Heart left ventricle (tissue), 16 donors: ENCODE measurements at regions not wholly inside any gene's neighbourhood (a gene's known extent, or its start where the extent isn't known, plus 50 kb on each side); places are given as distances from the start of the nearest gene placed in this dataset.

Experiments
- ATAC-seq, 4 donors: fragments of 200-7000 bp; cut with Tn5 transposase; one replicate each; pipeline ENCODE4 v1.9.1; 2020 to 2022; ENCODE audit warnings: moderate library complexity in 4 of 4, mild to moderate bottlenecking in 3 of 4, moderate number of reproducible peaks in 1 of 4
- DNase-seq, 5 donors: peaks; one replicate each; pipeline ENCODE4 v3.0.0-alpha.2; 2020
- H3K27ac ChIP-seq, 12 donors: fragments of 200-600 bp; sonication (generic) in 4 of 12; one replicate each; pipeline versions ENCODE4 v1.5.0 to v1.8.0; 2016 to 2022; ENCODE audit warnings: mild to moderate bottlenecking in 2 of 12
- H3K27me3 ChIP-seq, 9 donors: fragments of 200-600 bp; sonication (generic) in 2 of 9; one replicate each; pipeline versions ENCODE4 v1.5.1 to v1.8.0; 2016 to 2022; ENCODE audit warnings: mild to moderate bottlenecking in 3 of 9
- H3K36me3 ChIP-seq, 9 donors: fragments of 200-600 bp; sonication (generic) in 2 of 9; one replicate each; pipeline versions ENCODE4 v1.5.0 to v1.8.0; 2018 to 2022; ENCODE audit warnings: mild to moderate bottlenecking in 2 of 9
- H3K4me1 ChIP-seq, 12 donors: fragments of 200-600 bp; sonication (generic) in 4 of 12; one replicate each; pipeline versions ENCODE4 v1.5.0 to v1.8.0; 2016 to 2022; ENCODE audit warnings: mild to moderate bottlenecking in 3 of 12
- H3K4me3 ChIP-seq, 12 donors: fragments of 200-600 bp; sonication (generic) in 4 of 12; one replicate each; pipeline versions ENCODE4 v1.5.0 to v1.8.0; 2017 to 2022; ENCODE audit warnings: mild to moderate bottlenecking in 9 of 12, moderate library complexity in 4 of 12
- H3K9me3 ChIP-seq, 12 donors: fragments of 200-600 bp; sonication (generic) in 4 of 12; one replicate each; pipeline versions ENCODE4 v1.5.0 to v1.8.0; 2016 to 2022; ENCODE audit warnings: mild to moderate bottlenecking in 1 of 12
- CTCF ChIP-seq, 12 donors: fragments of 200-600 bp; sonication (generic) in 4 of 12; IDR thresholded peaks; one replicate each; pipeline versions ENCODE4 v1.5.0 to v1.8.0; 2018 to 2022; ENCODE audit warnings: antibody characterized with exemption in 12 of 12, mild to moderate bottlenecking in 5 of 12
- POLR2A ChIP-seq, 2 donors: fragments of 450-650 bp; IDR thresholded peaks; one replicate each; pipeline ENCODE4 v1.6.1; 2017; ENCODE audit warnings: antibody characterized with exemption in 2 of 2, mild to moderate bottlenecking in 2 of 2, moderate library complexity in 2 of 2
- WGBS, 4 donors: extraction: QIAGEN DNeasy Blood & Tissue Kit in 2 of 4; methylation state at CpG; one replicate each; pipeline versions ENCODE4 v1.1.5 to v1.1.7; 2013 to 2018; 5-methylcytosine and 5-hydroxymethylcytosine counted together
- intact Hi-C, 10 donors: fragments of 100-400 bp; cut with DNase I; formaldehyde crosslinking; loops; one replicate each; pipeline versions ENCODE4 v1.11.1 to v1.14.2; 2022
- donor health status: ischemic (EF 13 %, LVEDD 7.1; RV severe dilation, severe dysfunction).
- donor health status: healthy with polysubstance abuse.
- donor health status: DM: no; HTN: yes; CAD: no.
- donor health status: DM: no; HTN: no; CAD: no.
- donor health status: ischemic (EF 25% LVEDD 6.9; RV normal size, moderate dysfunction).
- donor health status: ischemic (EF 25% LVEDD 5.7; RV mildly dilated, moderate dysfunction).
- donor health status: healthy.
- donor health status: DM: yes; HTN: yes; CAD: no.
- donor health status: ischemic (EF 35%, LVEDD 5.7; RV mildly dilated, moderate dysfunction).
- donor health status: nonischemic (EF 11% LVEDD 7.7; RV severe dilation, severe dysfunction).
- donor health status: DM: yes; HTN: yes; CAD: no.
- donor health status: PGD.
- donor health status: ischemic (EF 29% LVEDD 5.4; RV normal size, mild dysfunction).
- donor health status: nonischemic (EF 23%, LVEDD 6.1; RV moderate dilation, normal function).

DNA sequence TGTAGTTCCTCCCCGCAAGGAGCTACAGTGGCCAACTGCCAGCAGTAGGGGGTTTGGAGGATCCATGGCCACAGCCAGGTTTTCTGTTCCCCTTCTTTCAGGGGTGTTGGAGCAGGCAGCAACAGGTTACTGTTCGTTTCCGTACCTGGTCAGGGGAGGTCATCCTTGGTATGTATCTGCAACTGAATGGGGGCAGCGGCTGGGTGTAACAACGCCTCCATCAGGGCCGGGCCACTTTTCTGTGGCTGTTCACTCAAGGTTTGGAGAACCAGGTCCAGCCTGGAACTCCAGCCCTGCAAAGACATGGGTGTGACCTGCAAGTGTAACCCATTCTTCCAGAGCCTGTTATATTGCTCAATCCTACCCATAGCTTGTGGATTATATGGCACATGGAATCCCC is 732.3 kb upstream of the MIR17HG start:
- no peak overlapping the region for H3K27ac ChIP-seq
- H3K36me3 ChIP-seq, result no peaks in the 10 kb centered on the region
- WGBS, 4 donors, result 88 to 93% (median 91%) methylated on average over 3 to 6 of the region's 6 CpGs
- no peaks in the 10 kb centered on the region for H3K9me3 ChIP-seq
- TF ChIP-seq CTCF (IDR thresholded peaks at IDR 0.05) (no peak), POLR2A (IDR thresholded peaks at IDR 0.05) (no peak)
- no peak for DNase-seq
- no peaks in the 10 kb centered on the region for H3K4me1 ChIP-seq
- H3K4me3 ChIP-seq, result no peak overlapping the region
- no peaks in the 10 kb centered on the region for H3K27me3 ChIP-seq
- no peak for ATAC-seq
- intact Hi-C loops, result no loop called here

DNA sequence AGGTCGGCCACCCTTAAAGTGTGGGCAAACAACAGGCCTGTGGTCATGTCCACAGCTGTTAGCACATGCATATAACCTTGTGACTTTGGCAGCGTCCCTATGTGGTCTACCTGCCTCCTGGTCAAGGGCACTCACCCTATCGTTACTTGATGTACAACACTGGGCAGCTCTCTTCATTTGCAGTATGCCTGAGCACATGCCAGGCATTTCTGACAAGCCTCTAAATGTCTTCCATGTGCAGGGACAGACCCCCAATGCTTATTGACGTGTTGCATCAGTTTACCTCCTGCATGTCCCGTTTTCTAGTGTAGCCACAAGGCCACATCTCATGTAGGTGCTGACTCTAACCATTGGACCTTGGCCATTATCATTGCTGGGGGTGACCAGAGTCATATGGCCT is 731.7 kb upstream of the MIR17HG start:
- Histone ChIP-seq H3K36me3 (no peaks in the 10 kb centered on the region), H3K4me1 (no peaks in the 10 kb centered on the region), H3K27me3 (no peaks in the 10 kb centered on the region), H3K4me3 (no peak overlapping the region), H3K27ac (no peak overlapping the region), H3K9me3 (no peaks in the 10 kb centered on the region)
- TF ChIP-seq POLR2A (IDR thresholded peaks at IDR 0.05) (no peak), CTCF (IDR thresholded peaks at IDR 0.05) (no peak)
- DNase-seq, result no peak
- intact Hi-C loops, result no loop called here
- 72 to 78% (median 75%) methylated on average over 5 of the region's 5 CpGs for whole genome bisulfite sequencing, 4 donors
- no peak for ATAC-seq

DNA sequence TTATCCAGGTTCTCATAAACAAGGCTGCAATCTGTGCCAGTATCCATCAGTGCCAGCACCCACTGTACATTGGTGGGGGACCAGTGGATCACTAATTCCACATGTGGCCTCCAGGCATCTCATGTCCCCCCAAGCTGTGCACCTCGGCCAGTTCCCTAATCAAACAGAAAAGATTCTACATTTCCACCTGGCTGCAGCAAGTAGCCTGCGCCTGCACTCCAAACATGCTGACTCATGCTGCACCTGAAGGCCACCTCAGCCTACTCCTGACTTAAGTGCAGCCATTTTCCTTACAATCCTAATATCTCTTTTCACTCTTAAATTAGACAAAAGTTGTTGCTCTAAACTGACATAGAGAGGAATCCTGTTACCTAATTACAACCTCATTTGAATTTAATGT is 729.4 kb upstream of the MIR17HG start:
- no peak for ATAC-seq
- Histone ChIP-seq H3K27ac (no peak overlapping the region), H3K9me3 (no peaks in the 10 kb centered on the region)

GRCh38 chr13:90622541-90622940 is 724.9 kb upstream of the MIR17HG start:
- ATAC-seq (no peak), DNase-seq (no peak)
- H3K36me3 ChIP-seq, result no peaks in the 10 kb centered on the region
- no peaks in the 10 kb centered on the region for H3K4me1 ChIP-seq
- intact Hi-C loops, result no loop called here
- no peak for TF ChIP-seq POLR2A (IDR thresholded peaks at IDR 0.05)
- no peak for TF ChIP-seq CTCF (IDR thresholded peaks at IDR 0.05)
- no peaks in the 10 kb centered on the region for H3K27me3 ChIP-seq
- H3K9me3 ChIP-seq, result no peaks in the 10 kb centered on the region
- H3K27ac ChIP-seq, result no peak overlapping the region
- H3K4me3 ChIP-seq, result no peak overlapping the region
- WGBS, 4 donors, result 71 to 85% (median 82%) methylated on average over 1 of the region's 1 CpG

More for the DNA sequence above, 729.4 kb upstream of the MIR17HG start:
- 88 to 94% (median 90%) methylated on average over 2 of the region's 2 CpGs for WGBS, 4 donors
- no peak overlapping the region for H3K4me3 ChIP-seq
- intact Hi-C loops, result no loop called here
- no peaks in the 10 kb centered on the region for H3K27me3 ChIP-seq
- TF ChIP-seq POLR2A (IDR thresholded peaks at IDR 0.05) (no peak), CTCF (IDR thresholded peaks at IDR 0.05) (no peak)
- H3K36me3 ChIP-seq, result no peaks in the 10 kb centered on the region
- no peaks in the 10 kb centered on the region for H3K4me1 ChIP-seq
- DNase-seq, result no peak
